Uterus (tissue), 3 donors: ENCODE measurements at regions not wholly inside any gene's neighbourhood (a gene's known extent, or its start where the extent isn't known, plus 50 kb on each side); places are given as distances from the start of the nearest gene placed in this dataset.

Source experiments
- DNase-seq, 2 donors: peaks; one replicate each; pipeline ENCODE4 v3.0.0-alpha.2; 2019 to 2020
- H3K27ac ChIP-seq, 2 donors: fragments of 200-600 bp; sonication (generic); 1 replicate in 1 of 2; 2 replicates in 1 of 2; pipeline ENCODE4 v1.5.1; 2016 to 2018
- H3K27me3 ChIP-seq, 2 donors: fragments of 200-600 bp; sonication (generic); one replicate each; pipeline ENCODE4 v1.5.1; 2018 to 2019; ENCODE audit warnings: control low read depth in 1 of 2
- H3K36me3 ChIP-seq, 2 donors: fragments of 200-600 bp; sonication (generic); one replicate each; pipeline ENCODE4 v1.5.1; 2019; ENCODE audit warnings: control low read depth in 1 of 2
- H3K4me1 ChIP-seq, 2 donors: fragments of 200-600 bp; sonication (generic); one replicate each; pipeline ENCODE4 v1.5.1; 2018 to 2019; ENCODE audit warnings: control low read depth in 1 of 2
- H3K4me3 ChIP-seq, 2 donors: fragments of 200-600 bp; sonication (generic); 1 replicate in 1 of 2; 2 replicates in 1 of 2; pipeline ENCODE4 v1.5.1; 2018 to 2019; ENCODE audit warnings: mild to moderate bottlenecking in 1 of 2
- H3K9me3 ChIP-seq, 2 donors: fragments of 200-600 bp; sonication (generic); one replicate each; pipeline ENCODE4 v1.5.1; 2019; ENCODE audit warnings: control low read depth in 1 of 2
- CTCF ChIP-seq, 4 experiments: fragments of 200-600 bp in 2 of 4; fragments of 450-650 bp in 2 of 4; sonication (generic) in 2 of 4; IDR thresholded peaks; one replicate each; pipeline ENCODE4 v1.5.1; 2016 to 2019; ENCODE audit warnings: antibody characterized with exemption in 4 of 4, mild to moderate bottlenecking in 2 of 4, moderate library complexity in 1 of 4
- POLR2A ChIP-seq, 2 donors: fragments of 450-650 bp; IDR thresholded peaks; one replicate each; pipeline ENCODE4 v1.6.1; 2016; ENCODE audit warnings: antibody characterized with exemption in 2 of 2, mild to moderate bottlenecking in 1 of 2, moderate library complexity in 1 of 2
- intact Hi-C: fragments of 100-400 bp; cut with DNase I; formaldehyde crosslinking; loops from one replicate; pipeline ENCODE4 v1.15.1; 2023; ENCODE audit warnings: low total_unique reads
- donor health status: DM: yes; HTN: yes; CAD: no.

GRCh38 chr6:108751851-108752732 is 96.1 kb upstream of the ARMC2 start:
- H3K27me3 ChIP-seq, result no peaks in the 10 kb centered on the region
- peaks cover 0 to 2% of the 10 kb centered on the region in 2 donors for H3K4me1 ChIP-seq
- H3K4me3 ChIP-seq, result no peak overlapping the region
- no peaks in the 10 kb centered on the region for H3K36me3 ChIP-seq
- H3K9me3 ChIP-seq, result no peaks in the 10 kb centered on the region
- intact Hi-C loops, result no loop called here
- DNase-seq, result no peak
- no peak overlapping the region for H3K27ac ChIP-seq
- no peak for TF ChIP-seq CTCF (IDR thresholded peaks at IDR 0.05)
- no peak for TF ChIP-seq POLR2A (IDR thresholded peaks at IDR 0.05)

- Histone ChIP-seq H3K4me1 (no peaks in the 10 kb centered on the region), H3K9me3 (no peaks in the 10 kb centered on the region), H3K4me3 (no peak overlapping the region), H3K36me3 (no peaks in the 10 kb centered on the region), H3K27ac (no peak overlapping the region), H3K27me3 (no peaks in the 10 kb centered on the region)
- TF ChIP-seq POLR2A (IDR thresholded peaks at IDR 0.05) (no peak), CTCF (IDR thresholded peaks at IDR 0.05) (no peak)
- DNase-seq, result no peak
- intact Hi-C loops, result no loop called here
Observed at GRCh38 chr6:108752733-108753590, 95.3 kb upstream of the ARMC2 start.

GRCh38 chr6:108755257-108756240 is 92.7 kb upstream of the ARMC2 start:
- H3K36me3 ChIP-seq, result no peaks in the 10 kb centered on the region
- no peak overlapping the region for H3K27ac ChIP-seq
- TF ChIP-seq POLR2A (IDR thresholded peaks at IDR 0.05) (no peak), CTCF (IDR thresholded peaks at IDR 0.05) (no peak)
- H3K9me3 ChIP-seq, result no peaks in the 10 kb centered on the region
- DNase-seq, result no peak
- intact Hi-C loops, result no loop called here
- no peaks in the 10 kb centered on the region for H3K4me1 ChIP-seq
- no peaks in the 10 kb centered on the region for H3K27me3 ChIP-seq
- no peak overlapping the region for H3K4me3 ChIP-seq

GRCh38 chr6:108757357-108757756 is 90.9 kb upstream of the ARMC2 start:
- intact Hi-C loops, result no loop called here

More at GRCh38 chr6:108757357-108757756, 90.9 kb upstream of the ARMC2 start:
- H3K27me3 ChIP-seq, result no peaks in the 10 kb centered on the region
- H3K9me3 ChIP-seq, result no peaks in the 10 kb centered on the region
- no peak overlapping the region for H3K4me3 ChIP-seq
- no peaks in the 10 kb centered on the region for H3K4me1 ChIP-seq
- H3K27ac ChIP-seq, result no peak overlapping the region
- H3K36me3 ChIP-seq, result no peaks in the 10 kb centered on the region
- DNase-seq, result no peak
- TF ChIP-seq POLR2A (IDR thresholded peaks at IDR 0.05) (no peak), CTCF (IDR thresholded peaks at IDR 0.05) (no peak)
